NOMO-1 (cell line): ENCODE measurements at regions not wholly inside any gene's neighbourhood (a gene's known extent, or its start where the extent isn't known, plus 50 kb on each side); places are given as distances from the start of the nearest gene placed in this dataset.

ENCODE experiments used
- DNase-seq, 2 experiments: peaks; one replicate each; lab custom pipeline; 2025; ENCODE audit not compliant: unreplicated experiment in 2 of 2; lab: John Stamatoyannopoulos, UW

DNA sequence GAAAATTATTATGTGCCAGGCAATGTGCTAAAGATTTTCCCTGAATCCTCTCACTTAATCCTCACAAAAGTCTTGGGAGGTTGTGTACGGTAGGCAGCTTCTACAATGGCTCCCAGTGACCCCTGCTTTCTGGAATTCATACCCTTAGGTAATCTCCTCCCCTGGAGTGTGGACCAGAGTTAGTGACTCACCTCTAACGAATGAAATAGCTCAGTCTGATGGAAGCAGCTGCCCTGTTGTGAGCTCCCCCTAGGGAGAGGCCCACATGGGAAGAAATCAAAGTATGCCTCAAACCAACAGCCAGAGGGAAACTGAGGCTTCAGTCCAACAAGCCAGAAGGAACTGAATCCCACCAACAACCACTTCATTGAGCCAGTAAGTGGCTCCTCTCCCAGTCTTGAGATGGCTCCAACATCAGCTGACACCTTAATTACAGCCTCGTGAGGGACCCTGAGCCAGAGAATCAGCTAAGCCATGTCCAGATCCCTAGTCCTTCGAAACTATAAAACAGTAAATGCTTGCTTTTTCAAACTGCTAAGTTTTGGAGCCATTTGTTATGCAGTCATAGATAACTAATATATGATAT is 98.9 kb upstream of the ISX start:
- no peak for DNase-seq

DNA sequence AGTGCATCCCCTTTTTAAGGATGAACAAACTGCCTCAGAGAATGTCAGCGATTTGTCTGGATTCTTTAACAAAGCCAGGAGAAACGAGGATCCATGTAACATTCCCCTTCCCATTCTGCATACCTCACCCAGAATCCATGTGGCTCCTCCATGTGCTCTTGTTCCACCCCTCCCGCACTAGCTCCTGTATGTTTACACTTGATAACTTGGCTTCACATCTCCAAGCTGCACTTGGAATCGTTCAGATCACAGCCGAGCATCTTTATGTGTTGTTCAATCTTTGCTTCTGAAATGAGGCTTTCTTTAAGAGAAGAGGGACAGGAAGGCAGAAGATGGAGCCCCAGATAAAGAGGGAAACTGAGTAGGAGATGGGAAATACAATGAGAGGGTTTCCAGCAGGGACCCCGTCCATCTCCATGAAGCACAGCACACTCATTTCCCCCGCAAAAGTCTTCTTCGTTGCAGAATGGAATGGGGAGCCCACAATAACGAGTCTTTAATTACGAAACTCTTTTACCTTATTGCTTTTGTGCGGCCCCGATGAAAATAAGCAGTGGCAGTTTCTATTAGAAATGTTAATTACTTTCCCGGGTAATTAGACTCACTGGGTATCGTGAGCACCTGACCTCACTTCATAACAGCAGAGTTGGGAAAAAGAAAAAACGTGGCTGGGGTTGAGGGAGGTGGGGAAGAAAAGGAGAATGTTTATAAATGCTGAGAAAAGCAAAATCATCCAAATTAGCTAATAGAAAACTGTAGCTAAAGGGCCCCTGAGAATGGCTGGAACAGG is 96.8 kb upstream of the ISX start:
- no peak for DNase-seq

DNA sequence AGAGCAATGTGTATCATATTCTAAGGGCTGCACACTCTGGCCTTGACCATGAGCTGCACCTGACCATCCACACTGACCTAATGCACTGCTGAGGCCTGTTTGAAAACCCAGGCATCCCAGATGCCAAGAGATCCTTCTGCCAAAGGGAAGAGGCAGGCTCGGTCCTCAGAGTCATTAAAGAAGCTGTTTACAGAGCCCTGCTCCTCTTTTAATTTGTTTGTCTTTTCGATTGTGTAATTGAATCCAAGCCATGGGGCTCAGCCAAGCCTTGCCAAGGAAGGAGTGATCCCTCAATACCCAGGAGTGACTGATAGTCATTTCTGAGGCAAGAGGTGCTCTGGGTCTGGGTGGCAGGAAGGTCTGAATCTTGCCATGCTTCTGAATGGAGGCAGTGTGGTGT is 94.5 kb upstream of the ISX start:
- DNase-seq = no peak

DNA sequence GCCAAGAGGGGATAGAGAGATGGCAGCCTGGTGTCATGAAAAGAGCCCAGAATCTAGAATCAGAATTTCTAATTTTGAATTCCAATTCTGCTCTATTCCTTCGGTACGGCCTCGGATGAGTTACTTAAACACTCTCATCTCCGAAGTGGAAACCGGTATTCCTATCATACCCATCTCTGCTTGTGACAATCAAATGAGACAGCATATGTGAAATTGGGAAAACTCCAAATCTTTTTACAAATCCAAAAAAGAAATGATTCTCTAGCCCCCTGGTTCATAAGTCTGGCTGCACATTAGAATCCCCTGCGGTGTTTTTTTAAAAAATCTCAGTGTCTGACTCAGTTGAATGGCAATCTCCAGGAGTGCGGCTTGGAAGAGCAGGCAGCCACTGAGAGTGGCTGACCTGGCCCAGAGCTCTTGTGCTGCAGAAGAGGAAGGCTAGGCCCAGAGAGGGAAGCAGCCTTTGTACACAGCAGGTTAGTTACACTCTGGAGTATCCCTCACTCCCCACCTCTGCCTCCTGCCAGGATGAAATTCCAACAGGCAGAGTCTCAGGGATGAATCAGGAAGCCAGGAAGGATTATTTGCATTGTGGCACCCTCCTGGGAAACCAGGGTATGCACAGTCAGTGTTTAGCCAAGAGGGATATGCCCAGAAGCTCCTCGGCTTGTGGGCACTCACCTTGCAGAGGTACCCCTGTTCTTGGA is 93.6 kb upstream of the ISX start:
- DNase-seq = no peak

DNA sequence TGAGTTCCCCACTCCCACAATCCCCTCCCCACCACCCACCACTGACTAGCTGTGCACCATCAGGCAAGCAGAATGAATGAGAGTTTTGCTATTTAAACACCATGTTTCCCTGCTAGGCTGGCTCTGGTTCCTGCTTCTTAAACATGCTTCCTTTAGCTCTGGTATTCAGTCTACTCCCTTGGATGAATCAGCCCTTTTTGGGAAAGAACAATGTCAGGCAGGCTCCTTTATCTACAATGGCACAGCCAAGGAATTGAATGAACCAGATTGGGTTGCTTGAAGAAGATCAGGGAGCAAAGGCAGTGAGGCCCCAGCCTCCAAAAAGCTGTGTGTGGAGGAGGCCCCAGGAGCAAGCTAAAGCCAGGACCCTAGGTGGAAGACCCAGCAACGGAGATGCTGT is 92.9 kb upstream of the ISX start:
- DNase-seq = no peak

DNA sequence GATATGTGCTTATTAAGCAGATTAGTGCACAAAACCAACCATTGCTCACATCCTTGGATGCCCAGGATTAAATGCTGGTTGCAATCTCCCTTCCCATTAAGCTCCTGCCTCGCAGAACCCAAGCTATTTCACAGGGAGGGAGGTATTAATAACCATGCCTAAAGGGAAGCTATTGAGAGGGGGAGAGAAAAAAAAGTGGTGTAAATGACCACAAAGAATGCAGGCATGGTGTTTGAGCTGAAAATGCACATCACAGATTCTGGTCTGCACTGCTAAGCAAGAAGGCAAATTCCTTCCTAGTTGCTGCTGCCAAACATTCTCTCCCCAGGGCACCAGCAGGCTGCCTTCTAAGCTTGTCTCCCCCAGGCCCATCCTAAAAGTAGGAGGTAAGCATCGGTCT is 92.0 kb upstream of the ISX start:
- no peak for DNase-seq

DNA sequence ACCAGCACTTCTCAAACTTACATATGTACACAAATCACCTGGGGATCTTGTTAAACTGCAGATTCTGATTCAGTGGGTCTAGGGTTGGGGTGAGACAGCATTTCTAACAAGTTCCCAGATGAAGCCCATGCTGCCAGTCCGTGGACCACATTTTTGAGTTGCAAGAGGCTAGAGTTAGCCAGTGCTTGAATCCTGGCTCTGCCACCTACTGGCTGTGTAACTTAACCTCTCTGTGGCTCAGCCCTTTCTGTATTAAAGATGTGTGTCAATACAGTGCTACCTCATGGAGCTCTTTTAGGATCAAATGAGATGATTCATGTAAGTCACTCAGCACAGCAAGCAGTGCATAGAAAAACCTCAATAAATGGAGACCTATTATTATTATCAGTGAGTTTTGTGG is 90.2 kb upstream of the ISX start:
- DNase-seq = no peak

DNA sequence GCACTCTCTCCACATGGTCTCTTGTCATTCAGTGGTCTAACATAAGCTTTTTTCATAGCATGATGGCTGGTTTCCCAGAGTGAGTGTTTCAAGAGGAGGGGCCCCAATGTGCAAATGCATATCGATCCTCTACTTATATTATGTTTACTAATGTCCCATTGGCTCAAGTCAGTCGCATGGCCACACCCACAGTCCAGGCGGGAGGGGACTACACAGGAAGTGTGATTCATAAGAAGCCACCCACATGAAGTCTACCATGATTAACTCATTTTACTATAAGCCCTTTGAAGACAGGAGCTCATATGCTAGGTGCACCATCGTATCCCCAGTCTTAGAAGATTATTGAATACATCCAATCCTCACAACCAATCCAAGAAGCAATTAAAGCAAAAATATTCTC is 89.5 kb upstream of the ISX start:
- DNase-seq = no peak

DNA sequence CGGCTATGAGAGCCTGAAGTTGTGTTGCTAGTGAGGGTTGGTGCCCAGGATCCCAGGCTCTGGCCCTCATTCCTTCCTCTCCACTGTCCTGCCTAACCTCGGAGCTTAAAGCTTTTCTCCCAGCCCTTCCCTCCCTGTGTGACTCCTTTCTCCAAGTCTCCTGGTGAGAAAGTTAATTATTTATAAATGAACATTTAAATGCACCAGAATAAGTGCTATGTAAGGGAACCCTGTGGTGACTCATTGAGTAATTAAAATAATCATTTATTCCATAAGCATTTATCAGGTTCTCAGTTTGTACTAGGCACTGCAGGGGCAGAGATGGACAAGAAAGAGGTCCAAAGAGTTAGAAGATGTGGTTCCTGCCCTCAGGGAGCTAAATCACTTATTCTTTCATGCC is 89.1 kb upstream of the ISX start:
- DNase-seq = no peak

DNA sequence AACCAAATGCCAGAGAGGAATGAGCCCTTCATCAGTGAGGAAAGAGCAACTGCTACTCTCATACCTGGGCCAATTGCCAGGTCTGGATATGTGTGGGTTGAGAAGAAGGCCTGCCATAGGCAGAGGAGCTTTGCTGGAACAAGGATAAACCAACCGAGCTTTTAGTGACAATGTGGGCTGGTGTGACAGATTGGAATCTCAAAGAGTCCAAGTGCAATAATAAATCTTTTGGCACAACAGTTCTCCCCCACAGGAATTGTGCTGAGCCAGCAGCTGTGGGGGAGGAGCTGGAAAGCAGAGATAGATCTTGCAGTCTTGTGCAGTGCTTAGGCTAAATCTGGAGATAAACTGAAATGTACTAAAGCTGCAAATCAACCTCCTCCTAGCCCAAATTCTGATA is 79.4 kb upstream of the ISX start:
- DNase-seq = no peak

DNA sequence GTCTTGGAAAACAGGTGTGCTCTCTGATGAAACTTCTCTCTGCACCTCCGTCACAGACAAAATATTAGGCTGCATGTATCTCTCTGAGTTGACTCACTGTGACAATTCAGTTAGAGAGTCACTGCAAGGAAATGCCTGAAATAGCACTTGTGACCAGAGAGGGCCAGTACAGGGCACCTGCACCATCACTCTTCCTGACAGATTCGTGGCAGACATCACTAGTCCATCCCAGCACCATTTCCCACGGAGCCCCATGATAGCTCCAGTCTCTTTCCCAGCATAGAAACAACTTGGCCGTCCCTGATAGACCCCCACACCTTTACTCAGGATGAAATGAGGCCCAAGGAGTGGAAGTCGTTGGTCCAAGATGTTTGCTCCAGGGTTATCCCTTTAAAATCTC is 73.3 kb upstream of the ISX start:
- DNase-seq = no peak

DNA sequence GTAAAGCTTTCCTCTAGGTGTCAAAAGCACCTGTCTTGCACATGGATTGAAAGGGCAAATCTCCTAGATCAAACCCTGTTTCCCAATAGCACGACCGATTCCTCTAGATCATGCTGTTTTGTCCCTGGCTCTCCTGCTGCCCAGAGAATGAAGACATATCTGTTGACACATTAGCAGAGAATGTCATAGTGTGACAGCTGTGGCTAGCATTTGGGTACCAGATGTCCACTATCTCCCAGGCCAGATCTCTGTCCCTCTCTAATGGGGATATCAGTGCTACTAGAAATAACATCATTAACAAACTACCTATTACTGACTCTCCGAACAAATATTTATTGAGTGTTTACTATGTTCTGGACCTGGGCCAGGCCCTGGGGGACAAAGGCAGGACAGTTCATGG is 72.4 kb upstream of the ISX start:
- DNase-seq = no peak

DNA sequence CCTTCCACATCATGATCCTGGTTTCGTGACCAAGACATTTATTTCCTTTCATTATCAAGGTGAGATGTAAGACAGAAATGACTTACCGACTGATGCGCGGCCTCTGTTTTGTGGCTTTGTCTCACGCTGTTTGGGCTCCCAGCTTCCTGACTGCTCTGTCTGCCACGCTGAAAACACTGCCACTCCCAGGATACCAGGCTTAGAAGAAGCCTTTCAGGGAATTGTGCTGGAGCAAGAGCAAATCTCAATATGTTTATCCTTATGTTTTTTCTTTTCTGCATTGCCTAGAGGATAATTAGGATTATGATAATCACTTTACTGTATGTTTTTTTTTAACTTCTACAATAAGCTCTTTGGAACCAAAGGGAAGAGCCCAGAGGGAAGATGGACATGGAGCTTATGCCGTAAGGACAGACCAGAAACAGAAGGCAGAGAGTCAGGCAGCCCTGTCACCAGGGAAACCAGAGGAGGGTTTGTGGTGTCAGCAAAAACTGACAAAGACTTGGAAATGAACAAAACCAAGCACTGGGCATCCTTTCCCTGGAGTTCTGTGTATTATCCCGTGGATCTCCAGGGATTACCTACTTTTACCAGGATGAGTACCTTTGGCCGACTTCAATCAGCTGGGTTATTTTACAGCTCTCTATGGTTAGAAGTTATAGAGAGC is 68.2 kb upstream of the ISX start:
- DNase-seq = no peak

DNA sequence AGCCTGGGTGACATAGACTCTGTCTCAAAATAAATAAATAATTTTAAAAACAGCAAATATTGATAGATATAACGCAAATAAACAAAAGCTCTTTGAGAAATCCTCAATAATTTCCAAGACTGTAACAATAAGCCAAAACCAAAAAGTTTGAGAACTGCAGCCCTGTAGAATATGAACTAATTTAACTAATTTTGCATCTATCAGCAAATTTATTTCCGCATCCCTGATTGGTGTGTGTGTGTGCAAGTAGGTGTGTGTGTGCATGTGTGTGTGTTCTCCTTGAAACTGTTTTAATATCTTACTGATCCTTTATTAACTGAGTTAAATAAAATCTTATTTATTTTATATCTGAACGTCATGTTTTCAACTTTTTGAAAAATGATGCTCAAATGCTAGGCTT is 67.0 kb upstream of the ISX start:
- no peak for DNase-seq

DNA sequence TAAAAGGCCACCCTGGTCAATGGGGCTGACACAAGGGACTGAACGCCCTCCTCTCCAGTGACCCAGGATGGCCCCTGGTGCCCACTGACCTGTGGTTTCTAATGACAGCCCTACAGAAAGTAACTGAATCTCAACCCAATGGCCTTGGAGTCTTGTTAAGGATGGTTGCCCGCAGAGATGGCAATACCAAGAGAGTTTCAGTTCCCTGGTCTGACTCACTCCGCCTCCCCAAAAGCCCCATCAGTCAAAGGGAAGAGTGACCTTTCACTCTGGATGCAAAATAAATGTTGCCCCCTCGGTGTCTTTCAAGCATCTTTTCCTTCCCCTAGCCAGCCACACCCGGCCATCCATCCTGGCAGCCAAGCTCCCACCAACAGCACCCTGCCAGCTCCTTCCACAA is 57.7 kb upstream of the ISX start:
- no peak for DNase-seq

DNA sequence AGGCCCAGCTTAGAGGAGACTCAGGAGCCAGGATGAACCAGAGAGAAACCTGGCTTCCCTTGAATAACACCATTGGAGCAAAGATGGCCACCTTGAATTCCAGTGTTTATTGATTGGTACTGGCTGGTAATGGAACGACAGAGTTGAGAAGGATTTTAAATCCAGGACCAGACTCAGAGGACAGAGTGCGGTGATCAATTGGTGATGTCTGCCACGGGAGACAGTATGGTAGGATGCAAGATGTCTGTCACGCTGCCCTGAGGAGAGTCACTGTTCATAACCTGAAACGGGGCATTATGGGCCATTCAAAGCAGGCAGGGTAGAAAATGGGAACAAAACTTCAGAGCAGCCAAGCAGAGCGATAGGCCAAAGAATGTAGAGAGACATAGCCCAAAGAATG is 55.4 kb upstream of the ISX start:
- DNase-seq = no peak

DNA sequence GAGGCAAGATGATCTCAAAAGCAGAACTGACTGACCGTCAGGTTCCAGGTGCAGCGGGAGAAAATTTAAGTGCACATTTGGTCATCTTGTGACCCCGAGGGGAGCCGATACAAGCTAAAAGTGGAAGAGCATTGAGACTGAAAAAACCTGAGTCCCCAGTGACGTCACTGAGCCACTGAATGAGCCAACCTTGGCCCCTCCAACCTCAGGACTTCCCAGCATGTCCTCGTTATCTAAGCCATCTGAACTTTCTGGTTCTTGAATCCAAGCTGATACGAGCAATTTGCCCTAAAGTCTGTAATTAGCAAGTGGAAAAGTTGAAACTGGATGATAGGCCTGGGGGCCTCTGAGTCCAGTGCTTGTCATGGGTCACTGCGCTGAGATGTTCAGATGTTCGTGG is 51.1 kb upstream of the ISX start:
- DNase-seq = no peak
